ENCODE measurements at regions not wholly inside any gene's neighbourhood (a gene's known extent, or its start where the extent isn't known, plus 50 kb on each side); places are given as distances from the start of the nearest gene placed in this dataset.

GRCh38 chr3:68045976-68046375, 391.6 kb upstream of the SUCLG2 start:
- no peak for DNase-seq

GRCh38 chr3:68033867-68034266, 379.5 kb upstream of the SUCLG2 start:
- DNase-seq: no peak

- DNase-seq: no peak
These were observed 377.8 kb upstream of the SUCLG2 start for GRCh38 chr3:68032209-68032608.

DNA sequence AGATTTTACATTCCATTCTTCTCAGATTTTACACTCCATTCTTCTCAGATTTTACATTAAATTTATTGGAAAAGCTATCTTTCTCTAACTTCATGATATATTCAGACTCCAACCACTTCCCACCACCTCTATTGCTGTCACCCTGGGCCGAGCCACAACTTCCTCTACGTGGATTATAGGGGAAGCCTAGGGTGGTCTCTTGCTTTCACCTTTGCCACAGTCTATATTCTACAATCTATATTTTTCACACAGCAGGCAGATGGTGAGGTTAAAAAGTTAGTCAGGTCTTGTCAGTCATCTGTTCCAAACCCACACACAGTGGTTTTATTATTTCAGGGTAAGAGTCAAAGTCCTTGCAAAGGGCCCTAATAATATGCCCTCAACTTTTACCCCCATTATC, 370.8 kb upstream of the SUCLG2 start:
- DNase-seq: no peak

GRCh38 chr3:68019876-68020275, 365.5 kb upstream of the SUCLG2 start:
- no peak for DNase-seq

GRCh38 chr3:68018275-68018674, 363.9 kb upstream of the SUCLG2 start:
- DNase-seq: no peak

GRCh38 chr3:68017069-68017468, 362.7 kb upstream of the SUCLG2 start:
- no peak for DNase-seq

GRCh38 chr3:68009900-68010299, 355.5 kb upstream of the SUCLG2 start:
- no peak for DNase-seq

GRCh38 chr3:68007621-68008226, 353.3 kb upstream of the SUCLG2 start:
- no peak for DNase-seq

DNA sequence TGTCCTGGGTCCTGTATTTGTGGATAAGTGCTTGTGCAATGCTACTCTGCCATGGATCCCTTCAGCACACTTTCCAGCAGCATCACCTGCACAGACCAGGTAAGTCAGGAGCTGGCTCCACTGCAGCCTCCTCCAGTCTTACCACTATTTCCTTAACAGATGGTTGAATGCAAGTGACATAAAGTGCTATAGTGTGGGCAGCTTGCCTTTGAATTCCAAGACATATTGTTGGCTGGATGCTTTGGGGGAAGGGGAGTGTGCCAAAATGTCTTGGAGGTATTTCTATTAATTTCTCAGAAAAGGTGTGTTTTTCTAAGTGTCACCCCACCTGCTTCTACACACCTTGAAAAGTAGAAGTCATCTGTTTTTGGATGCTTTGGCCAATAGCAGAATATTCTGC, 352.2 kb upstream of the SUCLG2 start:
- DNase-seq: no peak

GRCh38 chr3:68004091-68004490, 349.7 kb upstream of the SUCLG2 start:
- no peak for DNase-seq

DNA sequence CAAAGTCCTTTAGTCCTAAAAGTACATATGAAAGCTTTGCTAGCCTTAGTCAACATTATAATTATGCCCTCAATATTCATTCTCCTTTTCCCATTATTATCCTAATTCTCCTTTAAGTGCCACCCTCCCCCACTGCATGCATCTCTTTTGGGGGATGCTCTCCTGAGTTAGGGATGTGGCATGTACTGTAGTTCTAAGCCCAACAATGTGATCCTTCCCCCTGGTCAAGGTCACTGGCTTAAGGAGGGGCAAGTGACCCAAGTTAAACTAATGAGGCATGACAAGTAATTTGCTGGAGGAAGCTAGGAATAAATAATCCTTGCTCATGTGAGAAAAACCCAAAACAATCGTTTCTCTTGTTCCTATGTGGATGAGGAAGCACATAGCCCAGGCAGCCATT, 343.9 kb upstream of the SUCLG2 start:
- no peak for DNase-seq

DNA sequence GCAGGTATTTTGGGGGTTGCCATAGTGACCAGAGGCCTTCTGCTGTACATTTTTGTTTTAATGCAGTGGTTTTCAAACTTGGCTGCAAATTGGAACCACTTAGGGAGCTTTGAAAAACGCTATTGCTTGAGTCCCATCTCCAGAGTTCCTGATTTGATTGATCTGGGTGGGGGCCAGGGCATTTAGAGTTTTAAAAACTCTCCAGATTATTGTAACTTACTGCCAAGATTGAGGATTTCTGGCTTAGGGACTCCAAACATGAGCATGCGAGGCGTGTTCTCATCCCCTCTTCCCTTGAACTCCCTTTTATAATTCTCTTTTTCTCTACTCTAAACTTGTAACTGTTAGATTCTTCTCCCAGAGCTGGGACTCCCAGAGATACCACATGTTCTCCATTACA, 340.8 kb upstream of the SUCLG2 start:
- DNase-seq: no peak

DNA sequence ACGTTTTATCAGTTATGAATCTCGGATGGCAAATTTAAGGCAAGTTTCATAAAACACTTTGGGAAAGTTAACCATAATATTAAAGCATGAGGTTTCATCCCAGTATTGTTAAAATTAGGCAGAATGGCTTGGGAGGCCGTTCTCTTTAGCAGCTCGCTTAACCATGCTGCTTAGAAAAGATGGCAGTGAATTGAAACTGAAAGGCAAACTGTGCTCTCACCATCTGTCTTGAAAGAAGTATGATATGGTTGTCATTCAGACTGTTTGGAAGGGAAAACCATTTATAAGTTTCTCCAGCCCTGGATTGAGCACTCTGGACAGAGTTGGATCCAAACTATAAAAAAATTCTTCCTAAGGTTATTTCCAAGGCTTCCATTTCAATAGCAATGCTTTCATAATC, 332.3 kb upstream of the SUCLG2 start:
- no peak for DNase-seq

DNA sequence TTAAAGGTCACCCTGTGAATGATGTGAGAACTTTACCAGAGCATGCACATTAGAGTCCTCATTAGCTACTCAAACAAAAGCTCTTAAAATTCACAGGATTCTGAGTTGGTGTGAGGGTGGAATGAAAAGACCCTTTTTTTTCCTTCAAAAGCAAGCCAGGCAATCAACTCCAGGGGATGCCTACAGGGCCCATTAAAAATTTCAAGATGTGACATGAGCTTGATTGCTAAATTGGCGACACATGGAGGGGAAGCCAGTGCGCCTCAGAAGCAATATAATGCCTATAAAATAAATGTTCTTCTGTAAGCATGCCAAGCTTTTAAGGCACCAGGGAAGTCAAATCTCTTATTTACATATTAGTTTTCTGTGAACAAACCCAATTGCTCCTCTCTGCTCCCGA, 328.8 kb upstream of the SUCLG2 start:
- DNase-seq: no peak

DNA sequence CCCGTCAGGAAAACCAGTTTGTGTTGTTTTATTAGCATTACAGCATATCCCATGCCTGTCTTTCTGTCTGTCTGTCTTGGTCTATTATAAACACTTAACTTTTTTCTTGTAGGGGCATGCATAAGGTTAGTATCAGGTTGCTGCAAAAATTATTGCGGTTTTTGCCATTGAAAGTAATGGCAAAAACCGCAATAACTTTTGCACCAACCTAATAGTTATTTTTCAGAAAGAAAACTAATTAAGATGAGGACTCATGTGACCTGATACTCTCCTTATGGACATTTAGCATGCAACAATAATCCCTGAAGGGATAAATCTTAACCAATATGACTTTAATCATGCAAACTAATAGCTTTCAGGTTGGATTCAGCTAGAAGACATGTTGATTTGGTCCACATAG, 326.7 kb upstream of the SUCLG2 start:
- DNase-seq: no peak

- no peak for DNase-seq
These were observed 324.9 kb upstream of the SUCLG2 start for GRCh38 chr3:67979342-67979741.

GRCh38 chr3:67977762-67978161, 323.4 kb upstream of the SUCLG2 start:
- no peak for DNase-seq

- DNase-seq: no peak
These were observed 322.3 kb upstream of the SUCLG2 start for GRCh38 chr3:67976663-67977062.

DNA sequence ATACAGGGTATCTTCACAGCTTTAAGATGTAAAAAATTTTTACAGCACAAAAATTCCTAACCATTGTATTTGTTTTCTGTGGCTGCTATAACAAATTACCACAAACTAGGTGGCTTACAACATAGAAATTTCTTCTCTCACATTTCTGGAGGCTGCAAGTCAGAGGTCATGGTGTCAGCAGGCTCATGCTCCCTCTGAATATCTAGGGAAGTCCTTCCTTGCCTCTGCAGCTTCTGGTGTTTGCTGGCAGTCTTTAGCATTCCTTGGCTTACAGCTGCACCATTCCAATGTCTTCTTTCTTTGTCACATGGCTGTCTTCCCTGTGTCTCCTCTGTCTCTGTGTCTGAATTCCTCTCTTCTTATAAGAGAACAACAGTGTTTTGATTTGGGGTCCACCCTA, 310.2 kb upstream of the SUCLG2 start:
- DNase-seq: no peak

- no peak for DNase-seq
These were observed 302.9 kb upstream of the SUCLG2 start for GRCh38 chr3:67957268-67957667.

DNA sequence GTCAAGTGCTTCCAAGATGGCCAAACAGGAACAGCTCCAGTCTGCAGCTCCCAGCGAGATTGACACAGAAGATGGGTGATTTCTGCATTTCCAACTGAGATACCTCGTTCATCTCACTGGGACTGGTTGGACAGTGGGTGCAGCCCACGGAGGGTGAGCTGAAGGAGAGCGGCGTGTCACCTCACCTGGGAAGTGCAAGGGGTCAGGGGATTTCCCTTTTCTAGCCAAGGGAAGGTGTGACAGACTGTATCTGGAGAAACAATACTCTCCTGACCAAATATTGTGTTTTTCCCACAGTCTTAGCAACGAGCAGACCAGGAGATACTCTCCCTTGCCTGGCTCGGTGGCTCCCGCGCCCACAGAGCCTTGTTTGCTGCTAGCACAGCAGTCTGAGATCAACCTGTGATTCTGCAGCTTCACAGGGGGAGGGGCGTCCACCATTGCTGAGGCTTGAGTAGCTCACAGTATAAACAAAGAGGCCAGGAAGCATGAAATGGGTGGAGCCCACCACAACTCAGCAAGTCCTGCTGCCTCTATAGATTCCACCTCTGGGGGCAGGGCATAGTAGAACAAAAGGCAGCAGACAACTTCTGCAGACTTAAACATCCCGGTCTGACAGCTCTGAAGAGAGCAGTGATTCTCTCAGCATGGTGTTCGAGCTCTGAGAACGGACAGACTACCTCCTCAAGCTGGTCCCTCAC, 293.5 kb upstream of the SUCLG2 start:
- DNase-seq: no peak

- DNase-seq: no peak
These were observed 292.0 kb upstream of the SUCLG2 start for GRCh38 chr3:67946436-67946835.

DNA sequence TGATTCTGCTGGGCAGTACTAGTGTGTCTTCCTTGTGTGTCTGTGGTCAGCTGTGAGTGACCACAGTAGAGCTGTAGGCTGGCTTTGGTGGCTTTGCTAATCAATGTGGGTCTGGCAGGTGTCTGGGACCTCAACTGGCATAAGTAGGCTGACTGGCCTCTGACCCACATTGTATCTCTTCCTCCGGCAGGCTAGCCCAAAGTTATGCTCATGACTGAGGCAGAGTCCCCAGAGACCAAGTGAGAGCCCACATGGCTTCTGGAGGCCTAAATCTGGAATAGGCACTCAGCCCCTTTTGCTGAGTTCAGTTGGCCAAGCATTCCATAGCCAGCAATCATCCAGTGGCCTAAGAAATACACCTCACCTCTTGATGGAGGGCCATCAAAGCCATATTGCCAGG, 289.1 kb upstream of the SUCLG2 start:
- DNase-seq: no peak

GRCh38 chr3:67941433-67942030, 287.1 kb upstream of the SUCLG2 start:
- no peak for DNase-seq

All from dermis blood vessel endothelial cell (primary cell).